Epithelial cell of esophagus (primary cell): ENCODE measurements at regions not wholly inside any gene's neighbourhood (a gene's known extent, or its start where the extent isn't known, plus 50 kb on each side); places are given as distances from the start of the nearest gene placed in this dataset.

Experiments
- DNase-seq: peaks from one replicate; pipeline ENCODE4 v3.0.0; 2010; ENCODE audit warnings: low read depth
- H3K4me3 ChIP-seq: 2 replicates; pipeline ENCODE4 v1.5.1; 2011; ENCODE audit warnings: mild to moderate bottlenecking, low read length, control low read depth
- CTCF ChIP-seq: IDR thresholded peaks from 2 replicates; pipeline ENCODE4 v1.5.1; 2011; ENCODE audit warnings: low read depth, mild to moderate bottlenecking, low read length, control low read depth, inconsistent platforms; ENCODE audit not compliant: insufficient read depth; ENCODE audit errors: missing control alignments

- no peak for DNase-seq
- TF ChIP-seq CTCF, result no peak
- H3K4me3 ChIP-seq, result no peak overlapping the region
Measured at GRCh38 chr5:20494706-20495105, 506.7 kb upstream of the CDH18 start.

GRCh38 chr5:20486826-20487225 is 498.8 kb upstream of the CDH18 start:
- no peak overlapping the region for H3K4me3 ChIP-seq
- DNase-seq, result no peak
- TF ChIP-seq CTCF, result no peak

GRCh38 chr5:20476016-20476415 is 488.0 kb upstream of the CDH18 start:
- no peak for TF ChIP-seq CTCF
- no peak for DNase-seq
- no peak overlapping the region for H3K4me3 ChIP-seq

- TF ChIP-seq CTCF, result no peak
- H3K4me3 ChIP-seq, result no peak overlapping the region
- no peak for DNase-seq
Measured at GRCh38 chr5:20470997-20471396, 483.0 kb upstream of the CDH18 start.

GRCh38 chr5:20469792-20470191 is 481.8 kb upstream of the CDH18 start:
- H3K4me3 ChIP-seq, result no peak overlapping the region
- no peak for DNase-seq
- TF ChIP-seq CTCF, result no peak

- H3K4me3 ChIP-seq, result no peak overlapping the region
- no peak for TF ChIP-seq CTCF
- DNase-seq, result no peak
Measured at GRCh38 chr5:20469390-20469789, 481.4 kb upstream of the CDH18 start.

GRCh38 chr5:20466512-20466911 is 478.5 kb upstream of the CDH18 start:
- DNase-seq, result no peak
- H3K4me3 ChIP-seq, result no peak overlapping the region
- no peak for TF ChIP-seq CTCF
